ENCODE measurements at regions not wholly inside any gene's neighbourhood (a gene's known extent, or its start where the extent isn't known, plus 50 kb on each side); places are given as distances from the start of the nearest gene placed in this dataset.

- DNase-seq: no peak
These were observed 61.5 kb upstream of the GDF10 start for GRCh38 chr10:47238331-47239095.

- DNase-seq: no peak
These were observed 60.8 kb upstream of the GDF10 start for GRCh38 chr10:47239211-47239610.

- DNase-seq: no peak
These were observed 59.8 kb upstream of the GDF10 start for GRCh38 chr10:47240173-47240572.

GRCh38 chr10:47241256-47241655, 58.7 kb upstream of the GDF10 start:
- DNase-seq: no peak

- no peak for DNase-seq
These were observed 57.8 kb upstream of the GDF10 start for GRCh38 chr10:47241946-47242867.

GRCh38 chr10:47243356-47243755, 56.6 kb upstream of the GDF10 start:
- no peak for DNase-seq

GRCh38 chr10:47243791-47244190, 56.2 kb upstream of the GDF10 start:
- DNase-seq: no peak

- no peak for DNase-seq
These were observed 55.2 kb upstream of the GDF10 start for GRCh38 chr10:47244560-47245500.

GRCh38 chr10:47245731-47246350, 54.2 kb upstream of the GDF10 start:
- DNase-seq: no peak

GRCh38 chr10:47246406-47247147, 53.4 kb upstream of the GDF10 start:
- DNase-seq: no peak

GRCh38 chr10:47247148-47248059, 52.6 kb upstream of the GDF10 start:
- no peak for DNase-seq

- no peak for DNase-seq
These were observed 51.5 kb upstream of the GDF10 start for GRCh38 chr10:47248386-47249090.

GRCh38 chr10:47249881-47250280, 50.1 kb upstream of the GDF10 start:
- no peak for DNase-seq

Data from NCI-H2029 (cell line).